Caco-2 (cell line): ENCODE measurements at regions not wholly inside any gene's neighbourhood (a gene's known extent, or its start where the extent isn't known, plus 50 kb on each side); places are given as distances from the start of the nearest gene placed in this dataset.

Experiments used
- BruUV-seq: library from RNA; stranded (reverse); fragments of 400-500 nt; replicated peaks from 2 replicates; lab custom pipeline; 2021; lab: Mats Ljungman, UMichigan
- CTCF ChIA-PET: fragments of 300-600 bp; sonication (Branson Sonifier 250); formaldehyde crosslinking; loops from one replicate; lab custom pipeline; 2022; ENCODE audit warnings: antibody characterized with exemption; lab: Charles Lee
- POLR2A ChIA-PET: fragments of 300-600 bp; sonication (Branson Sonifier 250); formaldehyde crosslinking; loops from one replicate; lab custom pipeline; 2022; ENCODE audit warnings: antibody characterized with exemption; lab: Charles Lee
- DNase-seq, 2 experiments: peaks; one replicate each; pipeline versions ENCODE4 v3.0.0 to v3.0.0-alpha.2; 2020 to 2022
- H3K27me3 ChIP-seq: replicated peaks from 2 replicates; pipeline ENCODE4 v1.6.0; 2011; ENCODE audit warnings: low read length; ENCODE audit not compliant: control insufficient read depth, insufficient read depth
- H3K36me3 ChIP-seq: 2 replicates; pipeline ENCODE4 v1.5.1; 2011; ENCODE audit warnings: low read length; ENCODE audit not compliant: control insufficient read depth, insufficient read depth
- H3K4me1 ChIP-seq: fragments of 250-450 bp; sonication (Bioruptor Pico); 2 replicates; pipeline ENCODE4 v1.5.1; 2020; ENCODE audit warnings: mild to moderate bottlenecking
- H3K4me3 ChIP-seq: 2 replicates; pipeline ENCODE4 v1.5.1; 2011; ENCODE audit warnings: low read depth, mild to moderate bottlenecking, control low read depth, low read length
- H3K9me3 ChIP-seq: fragments of 250-450 bp; sonication (Bioruptor Pico); 2 replicates; pipeline ENCODE4 v1.5.1; 2020; ENCODE audit warnings: mild to moderate bottlenecking, moderate library complexity
- H3K27ac Mint-ChIP-seq: one replicate; pipeline ENCODE4 v1.8.0; 2022; ENCODE audit warnings: mixed read lengths; ENCODE audit not compliant: unreplicated experiment
- H3K27me3 Mint-ChIP-seq: one replicate; pipeline ENCODE4 v1.8.0; 2022; ENCODE audit warnings: mixed read lengths; ENCODE audit not compliant: insufficient read depth, unreplicated experiment
- H3K36me3 Mint-ChIP-seq: one replicate; pipeline ENCODE4 v1.8.0; 2022; ENCODE audit warnings: mild to moderate bottlenecking, mixed read lengths; ENCODE audit not compliant: insufficient read depth, unreplicated experiment
- H3K4me1 Mint-ChIP-seq: one replicate; pipeline ENCODE4 v1.8.0; 2022; ENCODE audit warnings: low read depth, mixed read lengths; ENCODE audit not compliant: unreplicated experiment
- H3K4me3 Mint-ChIP-seq: one replicate; pipeline ENCODE4 v1.8.0; 2022; ENCODE audit warnings: mild to moderate bottlenecking, moderate library complexity, mixed read lengths; ENCODE audit not compliant: unreplicated experiment
- H3K9me3 Mint-ChIP-seq: one replicate; pipeline ENCODE4 v1.8.0; 2022; ENCODE audit warnings: mixed read lengths; ENCODE audit not compliant: unreplicated experiment
- intact Hi-C: fragments of 100-400 bp; cut with micrococcal nuclease; formaldehyde crosslinking; loops from one replicate; pipeline ENCODE4 v1.10.0; 2022; ENCODE audit not compliant: unreplicated experiment
- TF ChIP-seq, protein P1 (sequence below), 2 experiments: fragments of 200-600 bp in 1 of 2; IDR thresholded peaks; 1 replicate in 1 of 2; 2 replicates in 1 of 2; pipeline versions ENCODE4 v1.5.1 to v1.8.0; 2011 to 2022; ENCODE audit warnings: antibody characterized with exemption in 1 of 2, control low read depth in 1 of 2, inconsistent platforms in 1 of 2, low read depth in 1 of 2, low read length in 1 of 2, mild to moderate bottlenecking in 1 of 2, moderate library complexity in 1 of 2; ENCODE audit not compliant: insufficient read depth in 1 of 2, severe bottlenecking in 1 of 2, unreplicated experiment in 1 of 2

GRCh38 chr10:128684215-128684614, 558.0 kb upstream of the MKI67 start:
- Mint-ChIP-seq H3K4me3 (no peak overlapping the region), H3K27ac (no peak overlapping the region)
- no TSS peak for BruUV-seq

DNA sequence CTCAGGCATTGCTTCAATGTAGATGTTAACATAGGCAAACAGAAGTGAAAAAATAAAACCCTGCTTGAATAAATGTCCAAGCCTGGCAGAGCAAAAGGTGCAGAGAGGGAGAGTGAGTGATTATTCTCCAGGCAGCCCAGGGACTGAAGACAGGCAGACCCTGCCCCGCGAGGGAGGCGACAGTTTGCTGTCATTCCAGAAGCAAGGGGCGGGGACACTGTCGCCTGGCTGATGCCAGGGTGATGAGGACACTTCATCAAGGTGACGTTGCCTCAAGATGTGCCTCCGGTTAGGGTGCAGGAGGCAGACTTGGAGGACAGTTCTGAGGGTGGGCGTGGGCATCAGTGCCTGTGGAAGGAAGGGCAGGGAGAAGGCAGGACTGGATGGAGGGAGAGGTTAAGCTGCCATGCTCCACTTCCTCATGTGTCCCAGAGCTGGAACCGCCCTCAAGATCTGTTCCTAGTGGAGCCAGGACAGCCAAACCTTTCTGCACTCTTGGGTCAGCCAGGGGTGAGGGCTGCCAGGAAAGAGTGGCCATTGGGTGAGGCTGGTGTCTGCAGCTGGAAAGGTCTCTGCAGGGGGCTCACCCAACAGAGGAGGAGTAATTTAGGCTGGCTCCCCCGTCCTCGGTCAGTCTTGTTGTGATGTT, 560.5 kb upstream of the MKI67 start:
- H3K4me3 Mint-ChIP-seq, result no peak overlapping the region
- POLR2A ChIA-PET, result no interaction called here
- no peak for DNase-seq
- H3K27me3 Mint-ChIP-seq, result peaks cover 13% of the 10 kb centered on the region
- no TSS peak for BruUV-seq
- TF ChIP-seq, protein P1, sequence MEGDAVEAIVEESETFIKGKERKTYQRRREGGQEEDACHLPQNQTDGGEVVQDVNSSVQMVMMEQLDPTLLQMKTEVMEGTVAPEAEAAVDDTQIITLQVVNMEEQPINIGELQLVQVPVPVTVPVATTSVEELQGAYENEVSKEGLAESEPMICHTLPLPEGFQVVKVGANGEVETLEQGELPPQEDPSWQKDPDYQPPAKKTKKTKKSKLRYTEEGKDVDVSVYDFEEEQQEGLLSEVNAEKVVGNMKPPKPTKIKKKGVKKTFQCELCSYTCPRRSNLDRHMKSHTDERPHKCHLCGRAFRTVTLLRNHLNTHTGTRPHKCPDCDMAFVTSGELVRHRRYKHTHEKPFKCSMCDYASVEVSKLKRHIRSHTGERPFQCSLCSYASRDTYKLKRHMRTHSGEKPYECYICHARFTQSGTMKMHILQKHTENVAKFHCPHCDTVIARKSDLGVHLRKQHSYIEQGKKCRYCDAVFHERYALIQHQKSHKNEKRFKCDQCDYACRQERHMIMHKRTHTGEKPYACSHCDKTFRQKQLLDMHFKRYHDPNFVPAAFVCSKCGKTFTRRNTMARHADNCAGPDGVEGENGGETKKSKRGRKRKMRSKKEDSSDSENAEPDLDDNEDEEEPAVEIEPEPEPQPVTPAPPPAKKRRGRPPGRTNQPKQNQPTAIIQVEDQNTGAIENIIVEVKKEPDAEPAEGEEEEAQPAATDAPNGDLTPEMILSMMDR (IDR thresholded peaks at IDR 0.05; ENCODE audit: insufficient read depth in 1 of 2, low read depth in 1 of 2, low read length in 1 of 2, severe bottlenecking in 1 of 2, unreplicated experiment in 1 of 2), result no peak
- no peaks in the 10 kb centered on the region for H3K4me1 Mint-ChIP-seq
- H3K4me3 ChIP-seq, result no peak overlapping the region
- H3K27me3 ChIP-seq, result peaks cover 1% of the 10 kb centered on the region; the same call in 1 of the 2 replicates
- CTCF ChIA-PET, result no interaction called here
- no peaks in the 10 kb centered on the region for H3K36me3 ChIP-seq
- H3K36me3 Mint-ChIP-seq, result no peaks in the 10 kb centered on the region
- no peaks in the 10 kb centered on the region for H3K4me1 ChIP-seq
- no peaks in the 10 kb centered on the region for H3K9me3 Mint-ChIP-seq
- no peak overlapping the region for H3K27ac Mint-ChIP-seq
- intact Hi-C loops, result no loop called here
- no peaks in the 10 kb centered on the region for H3K9me3 ChIP-seq

More at GRCh38 chr10:128684215-128684614, 558.0 kb upstream of the MKI67 start:
- peaks cover 4% of the 10 kb centered on the region for H3K36me3 Mint-ChIP-seq
- TF ChIP-seq, protein P1 (IDR thresholded peaks at IDR 0.05; ENCODE audit: insufficient read depth in 1 of 2, low read depth in 1 of 2, low read length in 1 of 2, severe bottlenecking in 1 of 2, unreplicated experiment in 1 of 2), result no peak
- no peak for DNase-seq
- Histone ChIP-seq H3K4me1 (no peaks in the 10 kb centered on the region), H3K27me3 (peaks cover 1% of the 10 kb centered on the region), H3K4me3 (no peak overlapping the region), H3K9me3 (no peaks in the 10 kb centered on the region), H3K36me3 (no peaks in the 10 kb centered on the region)
- ChIA-PET POLR2A (no interaction called here), CTCF (no interaction called here)
- no peaks in the 10 kb centered on the region for H3K9me3 Mint-ChIP-seq
- intact Hi-C loops, result no loop called here
- H3K4me1 Mint-ChIP-seq, result no peaks in the 10 kb centered on the region
- H3K27me3 Mint-ChIP-seq, result peaks cover 19% of the 10 kb centered on the region

GRCh38 chr10:128687408-128687807, 561.2 kb upstream of the MKI67 start:
- Mint-ChIP-seq H3K27ac (no peak overlapping the region), H3K4me1 (no peaks in the 10 kb centered on the region), H3K9me3 (no peaks in the 10 kb centered on the region), H3K27me3 (peaks cover 10% of the 10 kb centered on the region), H3K4me3 (no peak overlapping the region), H3K36me3 (no peaks in the 10 kb centered on the region)
- TF ChIP-seq, protein P1 (IDR thresholded peaks at IDR 0.05; ENCODE audit: insufficient read depth in 1 of 2, low read depth in 1 of 2, low read length in 1 of 2, severe bottlenecking in 1 of 2, unreplicated experiment in 1 of 2), result no peak
- Histone ChIP-seq H3K9me3 (no peaks in the 10 kb centered on the region), H3K4me1 (no peaks in the 10 kb centered on the region), H3K27me3 (peaks cover 1% of the 10 kb centered on the region; the same call in 1 of the 2 replicates), H3K36me3 (no peaks in the 10 kb centered on the region), H3K4me3 (no peak overlapping the region)
- no TSS peak for BruUV-seq
- no peak for DNase-seq
- intact Hi-C loops, result no loop called here
- POLR2A ChIA-PET, result no interaction called here
- CTCF ChIA-PET, result no interaction called here
